ENCODE measurements at regions not wholly inside any gene's neighbourhood (a gene's known extent, or its start where the extent isn't known, plus 50 kb on each side); places are given as distances from the start of the nearest gene placed in this dataset.

GRCh38 chr14:50047274-50047676, 69.1 kb downstream of the VCPKMT start:
- TF ChIP-seq POLR2A (IDR thresholded peaks at IDR 0.05), result no peak
- TF ChIP-seq CTCF (IDR thresholded peaks at IDR 0.05 in 8 of 11, conservative IDR thresholded peaks at IDR 0.05 in 3 of 11), result no peak
